ENCODE measurements at regions not wholly inside any gene's neighbourhood (a gene's known extent, or its start where the extent isn't known, plus 50 kb on each side); places are given as distances from the start of the nearest gene placed in this dataset.
"Not testable (repeated sequence)": the region's sequence is repeated elsewhere in the genome, so short reads cannot be mapped to it uniquely, and the experiment has no call there.

DNA sequence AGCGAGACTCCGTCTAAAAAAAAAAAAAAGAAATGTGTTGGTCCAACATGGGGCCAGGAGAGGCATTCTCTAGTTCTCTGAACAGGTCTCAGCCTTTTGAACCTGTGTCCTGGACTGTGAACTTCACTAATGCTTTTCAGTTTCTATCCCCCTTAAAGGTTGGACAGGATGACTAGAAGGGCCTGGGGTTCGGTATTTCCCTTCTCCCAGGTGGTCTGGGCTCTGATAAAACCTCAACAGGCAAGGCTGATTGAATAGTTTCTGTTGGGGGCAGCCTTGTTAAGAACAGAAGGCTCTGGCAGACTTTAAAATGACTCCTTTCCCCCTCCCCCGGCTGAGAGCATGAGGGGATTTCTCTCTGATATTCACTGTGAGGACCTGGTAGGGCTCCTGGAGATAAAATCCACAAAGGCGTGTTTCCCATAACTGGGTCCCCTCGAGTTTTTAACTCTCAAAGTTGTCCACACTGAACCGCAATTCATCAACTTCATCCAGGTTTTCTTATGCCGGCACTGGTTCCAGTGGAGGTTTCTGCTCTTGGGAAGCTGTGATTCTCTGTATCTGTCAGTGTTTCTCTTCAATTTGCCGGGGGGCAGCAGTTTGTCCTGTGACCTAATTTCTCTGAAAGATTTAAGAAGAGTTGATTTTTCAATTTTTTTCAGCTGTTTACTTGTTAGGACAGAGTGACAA, 91.3 kb downstream of the METRNL start:
- TF ChIP-seq EZH2 (IDR thresholded peaks at IDR 0.05; ENCODE audit: borderline replicate concordance, low read depth, low read length, severe bottlenecking), result no peak
- TF ChIP-seq, protein P1, sequence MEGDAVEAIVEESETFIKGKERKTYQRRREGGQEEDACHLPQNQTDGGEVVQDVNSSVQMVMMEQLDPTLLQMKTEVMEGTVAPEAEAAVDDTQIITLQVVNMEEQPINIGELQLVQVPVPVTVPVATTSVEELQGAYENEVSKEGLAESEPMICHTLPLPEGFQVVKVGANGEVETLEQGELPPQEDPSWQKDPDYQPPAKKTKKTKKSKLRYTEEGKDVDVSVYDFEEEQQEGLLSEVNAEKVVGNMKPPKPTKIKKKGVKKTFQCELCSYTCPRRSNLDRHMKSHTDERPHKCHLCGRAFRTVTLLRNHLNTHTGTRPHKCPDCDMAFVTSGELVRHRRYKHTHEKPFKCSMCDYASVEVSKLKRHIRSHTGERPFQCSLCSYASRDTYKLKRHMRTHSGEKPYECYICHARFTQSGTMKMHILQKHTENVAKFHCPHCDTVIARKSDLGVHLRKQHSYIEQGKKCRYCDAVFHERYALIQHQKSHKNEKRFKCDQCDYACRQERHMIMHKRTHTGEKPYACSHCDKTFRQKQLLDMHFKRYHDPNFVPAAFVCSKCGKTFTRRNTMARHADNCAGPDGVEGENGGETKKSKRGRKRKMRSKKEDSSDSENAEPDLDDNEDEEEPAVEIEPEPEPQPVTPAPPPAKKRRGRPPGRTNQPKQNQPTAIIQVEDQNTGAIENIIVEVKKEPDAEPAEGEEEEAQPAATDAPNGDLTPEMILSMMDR (IDR thresholded peaks at IDR 0.05; ENCODE audit: borderline replicate concordance, extremely low read depth, low read length, poor library complexity, severe bottlenecking), result no peak
- H3K4me1 ChIP-seq (ENCODE audit: insufficient read depth, low read length), result no peaks in the 10 kb centered on the region
- no peaks in the 10 kb centered on the region for H3K79me2 ChIP-seq (ENCODE audit: insufficient read depth, low read length)
- no peak overlapping the region for H3K27ac ChIP-seq (ENCODE audit: low read length)
- peaks cover 5% of the 10 kb centered on the region; the same call in 1 of the 2 replicates for H4K20me1 ChIP-seq (ENCODE audit: insufficient read depth, low read length)
- peaks cover 5% of the 10 kb centered on the region for H3K27me3 ChIP-seq (ENCODE audit: insufficient read depth, low read length, poor library complexity)
- DNase-seq (no peak), ATAC-seq (ENCODE audit: insufficient read depth, low read depth) (no peak)
- H2AFZ ChIP-seq (ENCODE audit: low read depth, low read length), result no peak overlapping the region
- no peak overlapping the region for H3K4me3 ChIP-seq (ENCODE audit: low read depth in 1 of 2, low read length in 2 of 2)
- no peaks in the 10 kb centered on the region for H3K9me3 ChIP-seq (ENCODE audit: insufficient read depth, low read length, severe bottlenecking)
- H3K4me2 ChIP-seq (ENCODE audit: insufficient read depth, low read length), result no peak overlapping the region
- no peak overlapping the region for H3K9ac ChIP-seq (ENCODE audit: low read depth, low read length)
- no peaks in the 10 kb centered on the region for H3K36me3 ChIP-seq (ENCODE audit: insufficient read depth, low read length)

DNA sequence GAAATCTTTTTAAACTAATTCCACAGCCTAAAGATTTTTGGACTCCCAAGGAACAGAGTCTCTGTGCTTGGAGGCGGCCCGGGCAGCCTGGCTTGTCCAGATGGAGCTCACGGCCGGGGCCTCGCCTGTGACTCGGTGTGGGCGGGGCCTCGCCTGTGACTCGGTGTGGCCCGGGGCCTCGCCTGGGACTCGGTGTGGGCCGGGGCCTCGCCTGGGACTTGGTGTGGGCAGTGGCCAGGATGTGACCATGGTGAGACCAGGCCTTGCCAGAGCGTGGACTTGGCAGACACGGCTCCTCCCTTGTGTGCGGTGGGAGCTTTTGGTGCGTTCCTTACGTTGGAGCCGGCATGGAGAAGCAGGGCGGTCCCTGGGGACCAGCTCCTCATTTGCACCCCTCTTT, 92.3 kb downstream of the METRNL start:
- no peak for ATAC-seq (ENCODE audit: insufficient read depth, low read depth)
- no peak overlapping the region for H2AFZ ChIP-seq (ENCODE audit: low read depth, low read length)

DNA sequence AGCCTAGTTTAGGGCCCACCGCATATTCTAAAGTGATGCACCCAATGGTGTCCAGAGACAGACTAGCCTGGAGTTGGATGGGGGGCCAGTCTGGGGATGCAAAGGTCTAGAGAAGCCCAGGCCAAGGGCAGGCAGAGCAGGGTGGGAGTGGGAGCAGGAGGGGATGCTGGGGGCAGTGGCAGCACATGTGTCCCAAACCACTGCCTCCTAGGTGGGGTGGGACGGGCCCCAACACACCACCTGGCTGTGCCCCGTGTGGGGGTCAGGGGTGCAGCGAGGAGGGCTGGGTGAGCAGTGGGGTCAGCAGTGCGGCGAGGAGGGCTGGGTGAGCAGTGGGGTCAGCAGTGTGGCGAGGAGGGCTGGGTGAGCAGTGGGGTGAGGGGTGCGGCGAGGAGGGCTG, 92.7 kb downstream of the METRNL start:
- not testable (repeated sequence) for ATAC-seq (ENCODE audit: insufficient read depth, low read depth); H3K4me2 ChIP-seq (ENCODE audit: insufficient read depth, low read length); H3K9ac ChIP-seq (ENCODE audit: low read depth, low read length); H3K4me1 ChIP-seq (ENCODE audit: insufficient read depth, low read length); H3K79me2 ChIP-seq (ENCODE audit: insufficient read depth, low read length); H3K27me3 ChIP-seq (ENCODE audit: insufficient read depth, low read length, poor library complexity); H3K27ac ChIP-seq (ENCODE audit: low read length); H3K9me3 ChIP-seq (ENCODE audit: insufficient read depth, low read length, severe bottlenecking); H3K4me3 ChIP-seq (ENCODE audit: low read depth in 1 of 2, low read length in 2 of 2); H4K20me1 ChIP-seq (ENCODE audit: insufficient read depth, low read length); H2AFZ ChIP-seq (ENCODE audit: low read depth, low read length); H3K36me3 ChIP-seq (ENCODE audit: insufficient read depth, low read length)
- peak; percentile 1 for DNase-seq

More for the DNA sequence above, 92.3 kb downstream of the METRNL start:
- H3K36me3 ChIP-seq (ENCODE audit: insufficient read depth, low read length), result no peaks in the 10 kb centered on the region
- no peaks in the 10 kb centered on the region for H3K79me2 ChIP-seq (ENCODE audit: insufficient read depth, low read length)
- TF ChIP-seq, protein P1 (IDR thresholded peaks at IDR 0.05; ENCODE audit: borderline replicate concordance, extremely low read depth, low read length, poor library complexity, severe bottlenecking), result no peak
- TF ChIP-seq EZH2 (IDR thresholded peaks at IDR 0.05; ENCODE audit: borderline replicate concordance, low read depth, low read length, severe bottlenecking), result no peak
- H3K9ac ChIP-seq (ENCODE audit: low read depth, low read length), result no peak overlapping the region
- H3K4me1 ChIP-seq (ENCODE audit: insufficient read depth, low read length), result no peaks in the 10 kb centered on the region
- H3K4me2 ChIP-seq (ENCODE audit: insufficient read depth, low read length), result no peak overlapping the region
- DNase-seq, result no peak
- no peak overlapping the region for H3K27ac ChIP-seq (ENCODE audit: low read length)
- peaks cover 5% of the 10 kb centered on the region; the same call in 1 of the 2 replicates for H4K20me1 ChIP-seq (ENCODE audit: insufficient read depth, low read length)
- peaks cover 5% of the 10 kb centered on the region for H3K27me3 ChIP-seq (ENCODE audit: insufficient read depth, low read length, poor library complexity)
- H3K9me3 ChIP-seq (ENCODE audit: insufficient read depth, low read length, severe bottlenecking), result no peaks in the 10 kb centered on the region
- H3K4me3 ChIP-seq (ENCODE audit: low read depth in 1 of 2, low read length in 2 of 2), result no peak overlapping the region

DNA sequence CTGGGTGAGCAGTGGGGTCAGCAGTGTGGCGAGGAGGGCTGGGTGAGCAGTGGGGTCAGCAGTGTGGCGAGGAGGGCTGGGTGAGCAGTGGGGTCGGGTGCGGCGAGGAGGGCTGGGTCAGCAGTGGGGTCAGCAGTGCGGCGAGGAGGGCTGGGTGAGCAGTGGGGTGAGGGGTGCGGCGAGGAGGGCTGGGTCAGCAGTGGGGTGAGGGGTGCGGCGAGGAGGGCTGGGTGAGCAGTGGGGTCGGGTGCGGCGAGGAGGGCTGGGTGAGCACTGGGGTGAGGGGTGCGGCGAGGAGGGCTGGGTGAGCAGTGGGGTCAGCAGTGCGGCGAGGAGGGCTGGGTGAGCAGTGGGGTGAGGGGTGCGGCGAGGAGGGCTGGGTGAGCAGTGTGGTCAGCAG, 93.2 kb downstream of the METRNL start:
- H3K27me3 ChIP-seq (ENCODE audit: insufficient read depth, low read length, poor library complexity); ATAC-seq (ENCODE audit: insufficient read depth, low read depth); H3K9ac ChIP-seq (ENCODE audit: low read depth, low read length): not testable (repeated sequence)

DNA sequence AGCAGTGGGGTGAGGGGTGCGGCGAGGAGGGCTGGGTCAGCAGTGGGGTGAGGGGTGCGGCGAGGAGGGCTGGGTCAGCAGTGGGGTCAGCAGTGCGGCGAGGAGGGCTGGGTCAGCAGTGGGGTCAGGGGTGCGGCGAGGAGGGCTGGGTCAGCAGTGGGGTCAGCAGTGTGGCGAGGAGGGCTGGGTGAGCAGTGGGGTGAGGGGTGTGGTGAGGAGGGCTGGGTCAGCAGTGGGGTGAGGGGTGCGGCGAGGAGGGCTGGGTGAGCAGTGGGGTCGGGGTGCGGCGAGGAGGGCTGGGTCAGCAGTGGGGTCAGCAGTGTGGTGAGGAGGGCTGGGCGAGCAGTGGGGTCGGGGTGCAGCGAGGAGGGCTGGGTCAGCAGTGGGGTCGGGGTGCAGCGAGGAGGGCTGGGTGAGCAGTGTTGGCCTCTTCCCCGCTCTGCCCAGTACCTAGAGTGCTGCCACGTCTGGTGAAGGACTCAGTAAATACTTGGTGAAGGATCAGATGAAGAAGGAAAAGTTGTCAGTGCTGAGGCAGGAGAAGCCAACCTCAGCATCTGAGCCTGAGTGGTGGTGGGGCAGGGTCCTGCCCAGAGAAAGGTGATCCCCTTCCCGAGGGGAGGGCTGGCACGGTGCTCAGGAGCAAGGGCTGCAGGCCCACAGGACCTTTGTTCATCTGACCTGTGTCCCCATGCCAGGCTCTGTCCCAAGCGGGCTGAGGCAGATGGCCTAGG, 93.9 kb downstream of the METRNL start:
- H2AFZ ChIP-seq (ENCODE audit: low read depth, low read length); H3K4me2 ChIP-seq (ENCODE audit: insufficient read depth, low read length); H4K20me1 ChIP-seq (ENCODE audit: insufficient read depth, low read length); H3K27ac ChIP-seq (ENCODE audit: low read length); ATAC-seq (ENCODE audit: insufficient read depth, low read depth); H3K36me3 ChIP-seq (ENCODE audit: insufficient read depth, low read length); H3K4me1 ChIP-seq (ENCODE audit: insufficient read depth, low read length); H3K4me3 ChIP-seq (ENCODE audit: low read depth in 1 of 2, low read length in 2 of 2); H3K79me2 ChIP-seq (ENCODE audit: insufficient read depth, low read length); DNase-seq; H3K27me3 ChIP-seq (ENCODE audit: insufficient read depth, low read length, poor library complexity); H3K9ac ChIP-seq (ENCODE audit: low read depth, low read length); H3K9me3 ChIP-seq (ENCODE audit: insufficient read depth, low read length, severe bottlenecking): not testable (repeated sequence)

More for the DNA sequence above, 93.2 kb downstream of the METRNL start:
- H2AFZ ChIP-seq (ENCODE audit: low read depth, low read length); H3K4me3 ChIP-seq (ENCODE audit: low read depth in 1 of 2, low read length in 2 of 2); H3K9me3 ChIP-seq (ENCODE audit: insufficient read depth, low read length, severe bottlenecking); H3K36me3 ChIP-seq (ENCODE audit: insufficient read depth, low read length); H3K27ac ChIP-seq (ENCODE audit: low read length); DNase-seq; H3K4me1 ChIP-seq (ENCODE audit: insufficient read depth, low read length); H3K79me2 ChIP-seq (ENCODE audit: insufficient read depth, low read length); H3K4me2 ChIP-seq (ENCODE audit: insufficient read depth, low read length); H4K20me1 ChIP-seq (ENCODE audit: insufficient read depth, low read length): not testable (repeated sequence)

All from DND-41 (cell line).